Neural cell (in vitro differentiated cells): ENCODE measurements at regions not wholly inside any gene's neighbourhood (a gene's known extent, or its start where the extent isn't known, plus 50 kb on each side); places are given as distances from the start of the nearest gene placed in this dataset.
A peak's percentile ranks its signal among the peaks of the same experiment; 100 is the strongest.

Experiments
- H2AFZ ChIP-seq: fragments of 200-600, 300-800 bp; sonication (generic), shearing (Covaris generic); 2 replicates; pipeline ENCODE4 v1.6.0; 2014; ENCODE audit warnings: low read depth, mild to moderate bottlenecking, antibody characterized with exemption, low read length, moderate library complexity
- H3F3A ChIP-seq: fragments of 200-600 bp; shearing (Covaris generic); 2 replicates; pipeline ENCODE4 v1.6.1; 2016; ENCODE audit warnings: mild to moderate bottlenecking, moderate library complexity, mixed read lengths, antibody characterized with exemption, low read length; ENCODE audit not compliant: insufficient read depth, poor library complexity, severe bottlenecking
- H3K27ac ChIP-seq: fragments of 200-600, 300-800 bp; sonication (generic), shearing (Covaris generic); 2 replicates; pipeline ENCODE4 v1.5.1; 2014; ENCODE audit warnings: mild to moderate bottlenecking, low read length, moderate library complexity
- H3K27me3 ChIP-seq: fragments of 300-800, 200-600 bp; sonication (generic), shearing (Covaris generic); 2 replicates; pipeline ENCODE4 v1.6.0; 2014; ENCODE audit warnings: mild to moderate bottlenecking, low read depth, low read length, moderate library complexity; ENCODE audit not compliant: insufficient read depth
- H3K36me3 ChIP-seq: fragments of 300-800, 200-600 bp; sonication (generic), shearing (Covaris generic); 2 replicates; pipeline ENCODE4 v1.5.1; 2014; ENCODE audit warnings: mild to moderate bottlenecking, antibody characterized with exemption, low read length, moderate library complexity; ENCODE audit not compliant: insufficient read depth
- H3K4me2 ChIP-seq: fragments of 300-800, 200-600 bp; sonication (generic), shearing (Covaris generic); 2 replicates; pipeline ENCODE4 v1.6.0; 2014; ENCODE audit warnings: mild to moderate bottlenecking, low read length
- H3K4me3 ChIP-seq: fragments of 300-800, 200-600 bp; sonication (generic), shearing (Covaris generic); 2 replicates; pipeline ENCODE4 v1.5.1; 2014; ENCODE audit warnings: mild to moderate bottlenecking, low read length, moderate library complexity
- H3K79me2 ChIP-seq: fragments of 200-600 bp; shearing (Covaris generic); replicated peaks from 2 replicates; pipeline ENCODE4 v1.6.0; 2014; ENCODE audit warnings: mild to moderate bottlenecking, low read length, moderate library complexity; ENCODE audit not compliant: insufficient read depth
- H3K9ac ChIP-seq: fragments of 300-800, 200-600 bp; sonication (generic), shearing (Covaris generic); 2 replicates; pipeline ENCODE4 v1.6.1; 2016; ENCODE audit warnings: mild to moderate bottlenecking, low read length, mixed read lengths
- H3K9me2 ChIP-seq: fragments of 200-600 bp; shearing (Covaris generic); 2 replicates; pipeline ENCODE4 v1.6.1; 2016; ENCODE audit warnings: mild to moderate bottlenecking, low read length, mixed read lengths; ENCODE audit not compliant: insufficient read depth
- H3K9me3 ChIP-seq: fragments of 200-600, 300-800 bp; sonication (generic), shearing (Covaris generic); 2 replicates; pipeline ENCODE4 v1.6.1; 2016; ENCODE audit warnings: mild to moderate bottlenecking, mixed run types, low read length, moderate library complexity, mixed read lengths
- H4K20me1 ChIP-seq: fragments of 200-600 bp; shearing (Covaris generic); 2 replicates; pipeline ENCODE4 v1.6.1; 2016; ENCODE audit warnings: mild to moderate bottlenecking, mixed run types; ENCODE audit not compliant: insufficient read depth
- CTCF ChIP-seq: fragments of 450-650 bp; IDR thresholded peaks from 2 replicates; pipeline ENCODE4 v1.5.1; 2014; ENCODE audit warnings: antibody characterized with exemption, mild to moderate bottlenecking, moderate library complexity; ENCODE audit not compliant: poor library complexity, severe bottlenecking
- EP300 ChIP-seq: fragments of 450-650 bp; conservative IDR thresholded peaks from 2 replicates; pipeline ENCODE4 v1.6.1; 2014; ENCODE audit warnings: antibody characterized with exemption, mild to moderate bottlenecking, moderate library complexity; ENCODE audit not compliant: poor library complexity, severe bottlenecking
- EZH2 ChIP-seq: fragments of 200-600, 300-800 bp; shearing (Covaris generic), sonication (generic); IDR thresholded peaks from 2 replicates; pipeline ENCODE4 v1.6.1; 2014; ENCODE audit warnings: antibody characterized with exemption, low read length, borderline replicate concordance, mild to moderate bottlenecking; ENCODE audit not compliant: insufficient read depth, poor library complexity, severe bottlenecking
- MXI1 ChIP-seq: fragments of 450-650 bp; conservative IDR thresholded peaks from 2 replicates; pipeline ENCODE4 v1.6.1; 2014; ENCODE audit warnings: antibody characterized with exemption, mild to moderate bottlenecking; ENCODE audit not compliant: poor library complexity, severe bottlenecking
- POLR2AphosphoS5 ChIP-seq: IDR thresholded peaks from 2 replicates; pipeline ENCODE4 v1.6.1; 2012
- RAD21 ChIP-seq: fragments of 450-650 bp; conservative IDR thresholded peaks from 2 replicates; pipeline ENCODE4 v1.6.1; 2014; ENCODE audit warnings: antibody characterized with exemption, mild to moderate bottlenecking, moderate library complexity
- REST ChIP-seq: IDR thresholded peaks from 2 replicates; pipeline ENCODE4 v1.6.1; 2012; ENCODE audit warnings: borderline replicate concordance
- SMC3 ChIP-seq: fragments of 450-650 bp; conservative IDR thresholded peaks from 2 replicates; pipeline ENCODE4 v1.6.1; 2014; ENCODE audit warnings: antibody characterized with exemption, mild to moderate bottlenecking, moderate library complexity; ENCODE audit not compliant: poor library complexity
- TAF1 ChIP-seq: IDR thresholded peaks from 2 replicates; pipeline ENCODE4 v1.6.1; 2012; ENCODE audit warnings: low read depth

GRCh38 chr13:39107561-39107960 is 69.3 kb downstream of the NHLRC3 start:
- no peaks in the 10 kb centered on the region for H3K36me3 ChIP-seq
- no peaks in the 10 kb centered on the region for H3K27me3 ChIP-seq
- no peaks in the 10 kb centered on the region for H4K20me1 ChIP-seq
- H2AFZ ChIP-seq, result no peak overlapping the region
- H3K79me2 ChIP-seq, result no peaks in the 10 kb centered on the region
- no peaks in the 10 kb centered on the region for H3K9me3 ChIP-seq
- peak; percentile 37 for TF ChIP-seq EP300
- TF ChIP-seq CTCF, result no peak
- H3K4me2 ChIP-seq, result no peak overlapping the region
- no peak overlapping the region for H3K9ac ChIP-seq
- H3F3A ChIP-seq, result no peaks in the 10 kb centered on the region
- peak overlapping the region; percentile 9 for H3K4me3 ChIP-seq
- no peaks in the 10 kb centered on the region for H3K9me2 ChIP-seq
- no peak overlapping the region for H3K27ac ChIP-seq

GRCh38 chr13:39108783-39109182 is 70.5 kb downstream of the NHLRC3 start:
- no peak for TF ChIP-seq MXI1
- TF ChIP-seq REST, result no peak
- no peak for TF ChIP-seq EP300
- TF ChIP-seq POLR2AphosphoS5, result no peak
- TF ChIP-seq TAF1, result no peak
- TF ChIP-seq EZH2, result no peak
- no peak for TF ChIP-seq RAD21
- no peak for TF ChIP-seq CTCF
- TF ChIP-seq SMC3, result no peak
- Histone ChIP-seq H4K20me1 (no peaks in the 10 kb centered on the region), H2AFZ (no peak overlapping the region), H3K9ac (no peak overlapping the region), H3K4me2 (no peak overlapping the region), H3K4me3 (no peak overlapping the region), H3F3A (no peaks in the 10 kb centered on the region), H3K27ac (no peak overlapping the region), H3K9me2 (no peaks in the 10 kb centered on the region), H3K27me3 (no peaks in the 10 kb centered on the region), H3K79me2 (no peaks in the 10 kb centered on the region), H3K9me3 (no peaks in the 10 kb centered on the region), H3K36me3 (no peaks in the 10 kb centered on the region)
